ENCODE measurements at regions not wholly inside any gene's neighbourhood (a gene's known extent, or its start where the extent isn't known, plus 50 kb on each side); places are given as distances from the start of the nearest gene placed in this dataset.

- DNase-seq (ENCODE audit: low spot score), result no peak
These were observed 170.8 kb upstream of the MITF start for GRCh38 chr3:69568458-69568857.

- DNase-seq (ENCODE audit: low spot score), result no peak
These were observed 171.6 kb upstream of the MITF start for GRCh38 chr3:69567710-69568052.

GRCh38 chr3:69567023-69567709 is 172.1 kb upstream of the MITF start:
- no peak for DNase-seq (ENCODE audit: low spot score)

- no peak for DNase-seq (ENCODE audit: low spot score)
These were observed 173.0 kb upstream of the MITF start for GRCh38 chr3:69566275-69566674.

- DNase-seq (ENCODE audit: low spot score), result no peak
These were observed 173.9 kb upstream of the MITF start for GRCh38 chr3:69565316-69565715.

- DNase-seq (ENCODE audit: low spot score), result no peak
These were observed 175.3 kb upstream of the MITF start for GRCh38 chr3:69563981-69564380.

GRCh38 chr3:69563151-69563550 is 176.1 kb upstream of the MITF start:
- DNase-seq (ENCODE audit: low spot score), result no peak

- no peak for DNase-seq (ENCODE audit: low spot score)
These were observed 176.1 kb upstream of the FRMD4B start for GRCh38 chr3:69562020-69562419.

- DNase-seq (ENCODE audit: low spot score), result no peak
These were observed 174.9 kb upstream of the FRMD4B start for GRCh38 chr3:69560818-69561217.

GRCh38 chr3:69560116-69560515 is 174.2 kb upstream of the FRMD4B start:
- DNase-seq (ENCODE audit: low spot score), result no peak

GRCh38 chr3:69558912-69559311 is 173.0 kb upstream of the FRMD4B start:
- DNase-seq (ENCODE audit: low spot score), result no peak

- DNase-seq (ENCODE audit: low spot score), result no peak
These were observed 168.7 kb upstream of the FRMD4B start for GRCh38 chr3:69554576-69554975.

GRCh38 chr3:69553888-69554287 is 168.0 kb upstream of the FRMD4B start:
- DNase-seq (ENCODE audit: low spot score), result no peak

GRCh38 chr3:69547461-69547880 is 161.6 kb upstream of the FRMD4B start:
- no peak for DNase-seq (ENCODE audit: low spot score)

- no peak for DNase-seq (ENCODE audit: low spot score)
These were observed 157.0 kb upstream of the FRMD4B start for GRCh38 chr3:69542805-69543429.

GRCh38 chr3:69542089-69542804 is 156.4 kb upstream of the FRMD4B start:
- DNase-seq (ENCODE audit: low spot score), result no peak

- no peak for DNase-seq (ENCODE audit: low spot score)
These were observed 155.8 kb upstream of the FRMD4B start for GRCh38 chr3:69541711-69542088.

GRCh38 chr3:69540706-69541581 is 155.1 kb upstream of the FRMD4B start:
- no peak for DNase-seq (ENCODE audit: low spot score)

- no peak for DNase-seq (ENCODE audit: low spot score)
These were observed 153.2 kb upstream of the FRMD4B start for GRCh38 chr3:69539134-69539533.

- DNase-seq (ENCODE audit: low spot score), result no peak
These were observed 152.4 kb upstream of the FRMD4B start for GRCh38 chr3:69538281-69538680.

GRCh38 chr3:69536306-69537020 is 150.6 kb upstream of the FRMD4B start:
- no peak for DNase-seq (ENCODE audit: low spot score)

- no peak for DNase-seq (ENCODE audit: low spot score)
These were observed 149.7 kb upstream of the FRMD4B start for GRCh38 chr3:69535613-69536012.
